NT2/D1 (cell line): ENCODE measurements at regions not wholly inside any gene's neighbourhood (a gene's known extent, or its start where the extent isn't known, plus 50 kb on each side); places are given as distances from the start of the nearest gene placed in this dataset.
A peak's percentile ranks its signal among the peaks of the same experiment; 100 is the strongest.

Source experiments
- DNase-seq: peaks from one replicate; pipeline ENCODE4 v3.0.0-alpha.2; 2011; ENCODE audit warnings: low read depth, low spot score
- H3K27me3 ChIP-seq: 2 replicates; pipeline ENCODE4 v1.6.0; 2011; ENCODE audit warnings: mild to moderate bottlenecking; ENCODE audit not compliant: insufficient read length, insufficient read depth
- H3K36me3 ChIP-seq: 2 replicates; pipeline ENCODE4 v1.6.1; 2011; ENCODE audit warnings: mild to moderate bottlenecking, low read length, mixed read lengths; ENCODE audit not compliant: insufficient read depth, insufficient read length
- H3K4me1 ChIP-seq: 2 replicates; pipeline ENCODE4 v1.5.1; 2011; ENCODE audit not compliant: insufficient read depth, insufficient read length
- H3K4me3 ChIP-seq: 2 replicates; pipeline ENCODE4 v1.5.1; 2011; ENCODE audit warnings: low read depth; ENCODE audit not compliant: insufficient read length
- H3K9ac ChIP-seq: 2 replicates; pipeline ENCODE4 v1.6.0; 2011; ENCODE audit warnings: low read depth; ENCODE audit not compliant: insufficient read length
- H3K9me3 ChIP-seq: 2 replicates; pipeline ENCODE4 v1.5.1; 2011; ENCODE audit warnings: mild to moderate bottlenecking, low read length; ENCODE audit not compliant: insufficient read depth
- SUZ12 ChIP-seq: IDR thresholded peaks from 2 replicates; pipeline ENCODE4 v1.6.1; 2011; ENCODE audit not compliant: insufficient read length, insufficient read depth; ENCODE audit errors: extremely low read depth
- YY1 ChIP-seq: IDR thresholded peaks from 2 replicates; pipeline ENCODE4 v1.6.1; 2011; ENCODE audit not compliant: insufficient read length, insufficient read depth
- ZNF274 ChIP-seq: IDR thresholded peaks from 2 replicates; pipeline ENCODE4 v1.6.1; 2011; ENCODE audit warnings: mild to moderate bottlenecking, low read depth, low read length

DNA sequence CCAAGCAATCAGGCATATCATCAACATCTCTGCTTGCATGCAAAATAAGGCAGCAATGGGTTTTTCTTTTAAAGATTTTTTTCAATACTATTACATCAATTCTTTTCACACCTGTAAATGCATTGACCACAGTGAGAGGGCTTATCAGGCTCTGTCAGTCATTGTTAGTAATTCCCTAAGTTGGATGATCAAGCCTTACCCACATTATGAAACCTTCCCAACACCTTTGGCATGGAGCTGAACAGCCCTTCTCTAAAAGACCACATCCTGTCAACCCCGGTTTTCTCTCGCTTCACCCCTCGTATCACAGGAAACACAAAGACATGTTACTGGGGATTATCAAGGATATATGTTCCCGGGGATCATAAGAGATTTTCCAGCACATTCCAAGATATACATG is 135.2 kb upstream of the SLC24A5 start:
- Histone ChIP-seq H3K4me3 (no peak overlapping the region), H3K36me3 (no peaks in the 10 kb centered on the region), H3K9ac (no peak overlapping the region), H3K9me3 (no peaks in the 10 kb centered on the region), H3K4me1 (no peaks in the 10 kb centered on the region), H3K27me3 (no peaks in the 10 kb centered on the region)
- no peak for DNase-seq
- TF ChIP-seq ZNF274 (no peak), SUZ12 (no peak), YY1 (no peak)

DNA sequence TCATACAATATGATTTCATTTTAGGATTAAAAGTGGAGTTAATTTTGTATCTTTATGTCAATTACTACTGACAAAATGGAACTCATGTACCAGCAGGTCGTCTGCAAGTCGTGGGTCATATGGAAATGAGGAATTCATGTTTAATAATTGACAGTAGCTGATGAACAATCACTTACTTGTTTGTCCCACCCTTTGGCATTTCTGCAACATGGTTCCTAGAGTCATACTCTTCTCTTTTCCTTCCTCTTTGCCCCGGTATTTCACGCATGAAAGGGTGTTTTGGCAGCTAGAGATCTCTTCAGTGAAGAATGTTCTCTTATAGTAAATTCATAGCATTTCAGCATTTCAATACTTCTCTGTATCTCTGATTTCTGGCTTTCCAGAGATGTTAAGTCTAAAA is 133.3 kb upstream of the SLC24A5 start:
- TF ChIP-seq YY1: no peak
- TF ChIP-seq ZNF274: no peak
- no peak for TF ChIP-seq SUZ12
- no peak overlapping the region for H3K9ac ChIP-seq
- no peak for DNase-seq
- H3K27me3 ChIP-seq: no peaks in the 10 kb centered on the region
- H3K4me3 ChIP-seq: no peak overlapping the region
- H3K9me3 ChIP-seq: no peaks in the 10 kb centered on the region
- no peaks in the 10 kb centered on the region for H3K4me1 ChIP-seq
- no peaks in the 10 kb centered on the region for H3K36me3 ChIP-seq

DNA sequence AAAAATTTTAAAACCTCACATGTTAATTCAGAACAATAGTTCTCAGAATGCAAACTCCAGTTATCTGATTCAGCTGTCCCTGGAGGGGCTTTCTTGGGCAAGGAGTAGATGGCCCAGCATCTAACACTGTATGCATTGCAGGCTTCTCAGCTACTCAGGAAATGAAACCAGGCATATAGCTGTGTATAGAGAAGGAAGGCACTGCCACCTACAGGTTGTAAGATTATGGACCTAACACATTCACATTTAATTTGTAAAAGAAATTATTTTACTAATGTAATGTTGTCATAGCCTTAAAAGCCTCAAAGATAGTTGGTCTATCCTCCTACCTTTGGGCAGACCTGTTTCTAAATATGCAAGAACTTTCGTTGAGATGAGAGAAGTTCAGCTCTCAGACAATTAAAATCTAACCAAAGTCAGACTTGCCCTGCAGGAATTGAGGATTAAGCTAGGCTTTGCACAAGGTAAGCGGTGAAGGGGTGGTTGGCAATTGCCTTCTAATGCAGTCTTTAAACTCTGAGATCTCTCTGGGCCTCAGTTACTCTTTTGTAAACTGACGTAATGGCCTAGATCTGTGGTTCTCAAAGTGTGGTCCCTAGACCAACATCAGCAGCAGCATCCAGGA is 132.8 kb upstream of the SLC24A5 start:
- no peaks in the 10 kb centered on the region for H3K36me3 ChIP-seq
- H3K4me3 ChIP-seq: no peak overlapping the region
- peak; percentile 36 for DNase-seq
- TF ChIP-seq YY1: no peak
- no peak for TF ChIP-seq SUZ12
- TF ChIP-seq ZNF274: no peak
- H3K9ac ChIP-seq: no peak overlapping the region
- no peaks in the 10 kb centered on the region for H3K4me1 ChIP-seq
- no peaks in the 10 kb centered on the region for H3K9me3 ChIP-seq
- no peaks in the 10 kb centered on the region for H3K27me3 ChIP-seq

DNA sequence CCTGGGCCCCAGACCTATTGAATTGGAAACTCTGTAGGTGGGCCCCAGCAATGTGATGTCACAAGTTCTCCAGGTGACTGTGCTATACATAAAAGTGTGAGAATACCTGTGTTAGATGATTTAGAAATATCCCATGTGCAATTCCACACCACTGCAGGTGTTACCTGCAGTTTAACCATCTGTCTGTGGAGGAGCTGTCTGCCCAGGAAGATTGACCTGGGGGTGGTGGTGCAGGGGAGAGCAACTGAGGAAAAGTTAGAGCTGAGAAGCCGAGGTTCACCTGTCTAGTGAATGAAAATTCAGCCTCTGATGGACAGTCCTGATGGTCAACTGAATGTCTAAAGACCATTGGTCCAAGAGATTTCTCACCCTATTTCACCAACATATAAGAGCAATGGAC is 132.2 kb upstream of the SLC24A5 start:
- Histone ChIP-seq H3K4me3 (no peak overlapping the region), H3K27me3 (no peaks in the 10 kb centered on the region), H3K9ac (no peak overlapping the region), H3K36me3 (no peaks in the 10 kb centered on the region), H3K4me1 (no peaks in the 10 kb centered on the region), H3K9me3 (no peaks in the 10 kb centered on the region)
- DNase-seq: no peak
- TF ChIP-seq ZNF274 (no peak), YY1 (no peak), SUZ12 (no peak)

GRCh38 chr15:47990821-47991220 is 130.0 kb upstream of the SLC24A5 start:
- Histone ChIP-seq H3K4me3 (no peak overlapping the region), H3K9ac (no peak overlapping the region), H3K27me3 (no peaks in the 10 kb centered on the region), H3K9me3 (no peaks in the 10 kb centered on the region), H3K36me3 (no peaks in the 10 kb centered on the region), H3K4me1 (no peaks in the 10 kb centered on the region)
- DNase-seq: no peak
- no peak for TF ChIP-seq SUZ12
- TF ChIP-seq ZNF274: no peak
- no peak for TF ChIP-seq YY1

GRCh38 chr15:47991357-47991756 is 129.4 kb upstream of the SLC24A5 start:
- Histone ChIP-seq H3K36me3 (no peaks in the 10 kb centered on the region), H3K27me3 (no peaks in the 10 kb centered on the region), H3K9me3 (no peaks in the 10 kb centered on the region), H3K4me1 (no peaks in the 10 kb centered on the region), H3K4me3 (no peak overlapping the region), H3K9ac (no peak overlapping the region)
- DNase-seq: no peak
- TF ChIP-seq YY1 (no peak), ZNF274 (no peak), SUZ12 (no peak)

GRCh38 chr15:47993051-47993450 is 127.7 kb upstream of the SLC24A5 start:
- no peak for TF ChIP-seq ZNF274
- TF ChIP-seq YY1: no peak
- TF ChIP-seq SUZ12: no peak
- H3K9me3 ChIP-seq: no peaks in the 10 kb centered on the region
- H3K9ac ChIP-seq: no peak overlapping the region
- no peaks in the 10 kb centered on the region for H3K36me3 ChIP-seq
- no peak for DNase-seq
- no peak overlapping the region for H3K4me3 ChIP-seq
- no peaks in the 10 kb centered on the region for H3K4me1 ChIP-seq
- no peaks in the 10 kb centered on the region for H3K27me3 ChIP-seq
